HG02759 (cell line): ENCODE measurements at regions not wholly inside any gene's neighbourhood (a gene's known extent, or its start where the extent isn't known, plus 50 kb on each side); places are given as distances from the start of the nearest gene placed in this dataset.

Experiments
- ATAC-seq: cut with Tn5 transposase; IDR thresholded peaks from one replicate; pipeline ENCODE4 v1.9.1; 2021; ENCODE audit warnings: mild to moderate bottlenecking, moderate library complexity; ENCODE audit not compliant: unreplicated experiment

DNA sequence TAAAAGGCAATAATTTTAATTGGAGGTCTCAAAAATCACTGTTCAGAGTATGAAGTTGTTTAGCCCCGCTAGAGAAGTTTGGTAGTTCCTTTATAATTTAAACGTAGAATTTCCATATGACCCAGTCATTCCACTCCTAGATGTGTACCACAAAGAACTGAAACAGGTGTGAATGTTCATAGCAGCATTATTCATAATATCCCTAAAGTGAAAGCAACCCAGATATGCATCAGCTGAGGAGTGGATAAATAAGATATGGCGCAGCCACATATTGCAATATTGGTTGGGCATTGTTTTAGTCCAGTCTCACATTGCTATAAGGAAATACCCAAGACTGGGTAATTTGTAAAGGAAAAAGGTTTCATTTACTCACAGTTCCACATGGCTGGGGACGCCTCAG, 976.2 kb downstream of the NLGN4Y start:
- ATAC-seq: no peak

GRCh38 chrY:15501181-15501580, 976.9 kb downstream of the NLGN4Y start:
- no peak for ATAC-seq

DNA sequence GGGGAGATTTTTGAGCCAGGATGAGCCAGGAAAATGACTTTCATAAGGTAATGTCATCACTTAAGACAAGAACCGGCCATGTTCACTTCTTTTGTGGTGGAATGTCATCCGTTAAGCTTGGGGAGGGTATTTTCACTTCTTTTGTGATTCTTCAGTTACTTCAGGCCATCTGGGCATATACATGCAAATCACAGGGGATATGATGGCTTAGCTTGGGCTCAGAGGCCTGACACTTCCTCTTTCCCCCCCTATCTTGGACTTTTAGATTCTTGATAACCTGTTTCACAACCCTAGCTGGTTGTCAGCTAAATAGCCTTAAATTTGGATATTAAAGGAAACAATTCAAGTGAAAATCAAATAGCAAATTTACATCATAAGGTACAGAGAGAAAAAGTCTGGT, 986.0 kb downstream of the NLGN4Y start:
- ATAC-seq: no peak

GRCh38 chrY:15510984-15511650, 986.8 kb downstream of the NLGN4Y start:
- ATAC-seq: no peak

GRCh38 chrY:15535131-15535530, 1010.8 kb downstream of the NLGN4Y start:
- no peak for ATAC-seq

GRCh38 chrY:15535784-15536511, 1011.6 kb downstream of the NLGN4Y start:
- no peak for ATAC-seq

- ATAC-seq: no peak
Measured at GRCh38 chrY:15540516-15540915, 1016.2 kb downstream of the NLGN4Y start.

DNA sequence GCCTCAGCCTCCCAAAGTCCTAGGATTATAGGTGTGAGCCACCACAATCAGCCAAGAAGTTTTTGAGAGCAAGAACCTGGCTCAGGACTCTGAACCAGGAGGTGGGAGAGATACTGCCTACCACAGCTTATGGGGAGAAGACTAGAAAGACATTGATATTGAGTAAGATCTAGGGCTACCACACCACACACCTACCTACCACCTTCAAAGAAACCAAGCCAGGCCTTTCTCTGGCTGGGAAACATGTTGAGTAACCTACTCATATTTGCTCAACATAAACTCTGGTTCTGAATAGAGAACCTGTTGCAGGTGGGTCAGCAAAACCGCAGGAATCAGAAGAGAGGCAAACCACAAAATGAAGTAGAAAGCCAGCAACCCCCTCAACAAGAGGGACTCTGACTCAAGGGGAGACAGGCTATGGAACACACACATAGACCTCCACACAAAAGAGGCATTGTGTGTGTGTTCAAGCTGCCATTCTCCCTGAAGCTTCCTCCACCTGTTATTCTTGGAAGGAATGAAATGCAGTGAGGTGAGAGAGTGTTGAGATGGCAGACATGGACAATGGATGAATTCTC, 1021.9 kb downstream of the NLGN4Y start:
- ATAC-seq: no peak

GRCh38 chrY:15552074-15552473, 1027.7 kb downstream of the NLGN4Y start:
- ATAC-seq: no peak

- ATAC-seq: no peak
Measured at GRCh38 chrY:15554991-15555390, 1030.7 kb downstream of the NLGN4Y start.

DNA sequence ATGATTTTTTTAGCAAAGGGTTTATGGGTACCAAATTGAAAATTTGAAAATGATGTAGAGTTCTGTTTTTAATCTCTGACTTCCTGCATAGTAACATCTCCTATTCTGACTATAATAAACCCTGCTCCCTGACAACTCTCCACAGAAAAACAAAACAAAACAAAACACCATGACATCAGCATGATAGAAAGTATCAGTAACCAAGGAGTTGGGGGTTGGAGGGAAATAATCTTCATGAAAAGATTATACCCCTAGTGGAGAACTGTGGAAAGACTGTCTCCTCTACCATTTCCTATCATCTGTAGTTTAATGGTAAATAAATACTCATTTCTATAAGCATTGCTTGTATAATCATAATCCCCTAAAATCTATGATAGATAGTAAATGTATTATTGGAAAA, 1034.8 kb downstream of the NLGN4Y start:
- ATAC-seq: no peak

GRCh38 chrY:15560840-15561239, 1036.5 kb downstream of the NLGN4Y start:
- ATAC-seq: no peak

DNA sequence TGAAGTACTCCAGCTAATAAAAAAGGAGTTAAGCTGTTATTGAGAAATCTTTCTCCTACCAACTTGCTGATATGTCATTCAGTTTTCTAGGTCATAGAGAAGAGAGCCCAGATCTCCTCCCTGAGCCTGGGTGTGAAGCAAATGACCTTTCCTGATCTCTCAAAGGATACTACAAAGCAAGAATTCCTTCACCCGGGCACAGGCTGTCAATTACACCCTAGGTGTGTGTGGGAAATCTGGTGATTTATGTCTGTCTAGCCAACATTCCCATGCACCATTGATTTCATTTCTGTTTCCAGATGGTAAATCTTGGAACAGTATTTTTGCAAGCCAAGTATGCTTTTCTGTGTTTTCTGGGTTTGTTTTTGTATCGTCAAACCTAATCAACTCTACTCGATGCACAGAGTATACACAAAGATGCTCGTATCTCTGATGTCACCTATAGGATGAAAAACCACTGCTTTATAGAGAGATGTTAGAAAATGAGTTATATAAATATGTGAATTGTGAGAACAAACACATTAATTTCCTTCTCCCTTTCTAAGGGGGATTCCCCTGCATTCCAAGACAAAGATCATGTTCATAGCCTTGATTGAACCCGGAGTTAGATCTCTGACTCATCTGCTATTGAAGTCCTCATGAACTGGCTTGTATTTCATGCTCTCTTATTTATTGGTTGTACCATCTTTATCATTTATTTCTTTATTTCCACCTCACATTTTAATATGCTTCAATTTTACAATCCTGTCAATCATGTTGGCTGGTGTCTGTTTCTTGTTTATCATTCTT, 1037.4 kb downstream of the NLGN4Y start:
- no peak for ATAC-seq

- ATAC-seq: no peak
Measured at GRCh38 chrY:15577886-15578285, 1053.6 kb downstream of the NLGN4Y start.

- ATAC-seq: no peak
Measured at GRCh38 chrY:15578761-15579160, 1054.4 kb downstream of the NLGN4Y start.

- ATAC-seq: no peak
Measured at GRCh38 chrY:15579245-15579644, 1054.9 kb downstream of the NLGN4Y start.

- ATAC-seq: no peak
Measured at GRCh38 chrY:15583111-15583510, 1058.8 kb downstream of the NLGN4Y start.

GRCh38 chrY:15592957-15593356, 1068.6 kb downstream of the NLGN4Y start:
- ATAC-seq: no peak

DNA sequence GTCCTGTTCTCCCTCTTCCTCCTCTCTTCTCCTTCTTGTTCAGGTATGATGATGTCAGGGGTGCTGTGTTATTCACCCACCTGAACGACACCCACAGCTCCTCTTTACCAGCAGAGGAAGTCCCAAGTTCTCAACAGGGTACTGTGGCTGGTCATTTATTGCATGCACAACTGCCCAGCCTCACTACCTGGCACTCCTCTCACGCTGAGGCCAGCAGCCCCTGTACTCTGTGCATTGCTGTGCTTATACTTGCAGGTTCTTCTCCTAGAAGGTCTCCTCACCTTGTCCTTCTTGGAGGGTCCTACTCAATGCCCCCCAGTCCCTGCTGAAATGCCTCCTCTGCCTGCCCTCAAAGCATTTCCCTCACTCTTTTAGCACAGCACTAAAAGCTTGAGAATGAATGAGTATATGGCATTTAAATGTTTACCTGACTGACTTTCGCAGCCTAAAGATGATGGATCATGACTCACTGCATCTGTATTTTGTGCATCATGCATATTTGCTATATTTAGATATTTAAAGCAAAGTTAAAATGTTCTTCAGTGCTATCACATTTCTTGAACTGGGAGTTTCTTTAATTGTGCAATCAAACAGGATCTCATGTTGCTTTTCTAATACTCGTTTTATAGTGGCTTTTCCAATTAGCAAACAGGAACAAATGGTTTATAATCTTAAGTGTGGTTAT, 1069.3 kb downstream of the NLGN4Y start:
- no peak for ATAC-seq

DNA sequence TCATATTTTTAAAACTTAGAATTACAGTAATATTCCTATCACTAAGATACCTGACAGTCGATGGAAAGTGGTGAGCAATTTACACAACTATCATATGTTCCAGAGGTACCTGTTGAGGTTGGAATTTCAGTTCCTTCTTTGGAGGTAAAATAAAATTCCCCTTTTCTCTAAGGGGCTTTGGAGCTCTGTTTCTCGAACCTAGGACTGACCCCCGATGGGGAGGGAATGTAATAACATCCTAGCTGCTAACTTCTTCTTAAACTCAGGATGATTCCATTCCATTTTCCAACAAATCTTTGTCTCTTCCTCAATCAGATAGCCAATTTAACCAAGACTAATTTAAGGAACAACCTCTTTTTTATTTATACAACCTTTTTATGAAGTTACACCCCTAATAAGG, 1069.8 kb downstream of the NLGN4Y start:
- no peak for ATAC-seq

- ATAC-seq: no peak
Measured at GRCh38 chrY:15600565-15600964, 1076.2 kb downstream of the NLGN4Y start.
